Adrenal gland (tissue), 5 donors: ENCODE measurements at regions not wholly inside any gene's neighbourhood (a gene's known extent, or its start where the extent isn't known, plus 50 kb on each side); places are given as distances from the start of the nearest gene placed in this dataset.

Experiments used
- CTCF ChIP-seq, 6 experiments: fragments of 450-650 bp in 4 of 6; fragments of 200-600 bp in 2 of 6; sonication (generic) in 1 of 6; IDR thresholded peaks; 1 replicate in 5 of 6; 2 replicates in 1 of 6; pipeline versions ENCODE4 v1.5.1 to v1.8.0; 2016 to 2021; ENCODE audit warnings: antibody characterized with exemption in 6 of 6, mild to moderate bottlenecking in 2 of 6, moderate library complexity in 1 of 6
- POLR2A ChIP-seq, 2 donors: fragments of 450-650 bp; IDR thresholded peaks; one replicate each; pipeline ENCODE4 v1.6.1; 2017; ENCODE audit warnings: antibody characterized with exemption in 2 of 2, mild to moderate bottlenecking in 2 of 2, moderate library complexity in 1 of 2
- donor health status: DM: no; HTN: no; CAD: no.

GRCh38 chr20:60599381-60599780 is 641.2 kb downstream of the CDH26 start:
- no peak for TF ChIP-seq CTCF (IDR thresholded peaks at IDR 0.05)
- TF ChIP-seq POLR2A (IDR thresholded peaks at IDR 0.05): no peak
